ENCODE measurements at regions not wholly inside any gene's neighbourhood (a gene's known extent, or its start where the extent isn't known, plus 50 kb on each side); places are given as distances from the start of the nearest gene placed in this dataset.

GRCh38 chr5:114001076-114001475, 360.8 kb upstream of the KCNN2 start:
- TF ChIP-seq, protein P1, sequence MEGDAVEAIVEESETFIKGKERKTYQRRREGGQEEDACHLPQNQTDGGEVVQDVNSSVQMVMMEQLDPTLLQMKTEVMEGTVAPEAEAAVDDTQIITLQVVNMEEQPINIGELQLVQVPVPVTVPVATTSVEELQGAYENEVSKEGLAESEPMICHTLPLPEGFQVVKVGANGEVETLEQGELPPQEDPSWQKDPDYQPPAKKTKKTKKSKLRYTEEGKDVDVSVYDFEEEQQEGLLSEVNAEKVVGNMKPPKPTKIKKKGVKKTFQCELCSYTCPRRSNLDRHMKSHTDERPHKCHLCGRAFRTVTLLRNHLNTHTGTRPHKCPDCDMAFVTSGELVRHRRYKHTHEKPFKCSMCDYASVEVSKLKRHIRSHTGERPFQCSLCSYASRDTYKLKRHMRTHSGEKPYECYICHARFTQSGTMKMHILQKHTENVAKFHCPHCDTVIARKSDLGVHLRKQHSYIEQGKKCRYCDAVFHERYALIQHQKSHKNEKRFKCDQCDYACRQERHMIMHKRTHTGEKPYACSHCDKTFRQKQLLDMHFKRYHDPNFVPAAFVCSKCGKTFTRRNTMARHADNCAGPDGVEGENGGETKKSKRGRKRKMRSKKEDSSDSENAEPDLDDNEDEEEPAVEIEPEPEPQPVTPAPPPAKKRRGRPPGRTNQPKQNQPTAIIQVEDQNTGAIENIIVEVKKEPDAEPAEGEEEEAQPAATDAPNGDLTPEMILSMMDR (IDR thresholded peaks at IDR 0.05): no peak
- Mint-ChIP-seq H3K4me1 (ENCODE audit: unreplicated experiment) (no peaks in the 10 kb centered on the region), H3K36me3 (ENCODE audit: unreplicated experiment) (no peaks in the 10 kb centered on the region), H3K4me3 (ENCODE audit: unreplicated experiment) (no peak overlapping the region), H3K27me3 (ENCODE audit: unreplicated experiment) (peaks cover 35% of the 10 kb centered on the region), H3K27ac (ENCODE audit: unreplicated experiment) (no peak overlapping the region), H3K9me3 (ENCODE audit: unreplicated experiment) (no peaks in the 10 kb centered on the region)
- no peak for DNase-seq (ENCODE audit: extremely low spot score, unreplicated experiment)

GRCh38 chr5:114006582-114006981, 355.3 kb upstream of the KCNN2 start:
- Mint-ChIP-seq H3K9me3 (ENCODE audit: unreplicated experiment) (no peaks in the 10 kb centered on the region), H3K27ac (ENCODE audit: unreplicated experiment) (no peak overlapping the region), H3K4me1 (ENCODE audit: unreplicated experiment) (no peaks in the 10 kb centered on the region), H3K27me3 (ENCODE audit: unreplicated experiment) (no peaks in the 10 kb centered on the region), H3K36me3 (ENCODE audit: unreplicated experiment) (no peaks in the 10 kb centered on the region), H3K4me3 (ENCODE audit: unreplicated experiment) (no peak overlapping the region)
- TF ChIP-seq, protein P1 (IDR thresholded peaks at IDR 0.05): no peak
- DNase-seq (ENCODE audit: extremely low spot score, unreplicated experiment): no peak

DNA sequence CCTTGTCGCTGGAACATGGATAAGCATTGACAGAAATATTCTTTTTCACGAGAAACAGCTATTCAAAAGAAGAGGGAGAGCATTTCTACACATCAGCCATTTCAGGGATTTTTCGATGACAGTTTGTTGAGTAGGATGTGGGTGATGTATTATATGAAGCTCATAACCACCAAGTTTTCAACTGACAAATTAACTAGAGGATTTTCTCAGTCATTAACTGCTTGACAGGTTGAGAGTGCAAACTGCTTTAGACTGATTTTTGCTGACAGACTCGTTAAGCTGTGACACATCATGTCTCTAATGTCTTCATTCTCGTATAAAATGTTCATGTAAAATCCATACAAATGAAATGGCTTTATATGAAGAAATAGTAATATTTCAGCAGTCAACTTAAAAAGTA, 354.2 kb upstream of the KCNN2 start:
- H3K27me3 Mint-ChIP-seq (ENCODE audit: unreplicated experiment): no peaks in the 10 kb centered on the region
- no peaks in the 10 kb centered on the region for H3K36me3 Mint-ChIP-seq (ENCODE audit: unreplicated experiment)
- no peak overlapping the region for H3K4me3 Mint-ChIP-seq (ENCODE audit: unreplicated experiment)
- no peak overlapping the region for H3K27ac Mint-ChIP-seq (ENCODE audit: unreplicated experiment)
- TF ChIP-seq, protein P1 (IDR thresholded peaks at IDR 0.05): no peak
- no peaks in the 10 kb centered on the region for H3K9me3 Mint-ChIP-seq (ENCODE audit: unreplicated experiment)
- no peaks in the 10 kb centered on the region for H3K4me1 Mint-ChIP-seq (ENCODE audit: unreplicated experiment)
- no peak for DNase-seq (ENCODE audit: extremely low spot score, unreplicated experiment)

DNA sequence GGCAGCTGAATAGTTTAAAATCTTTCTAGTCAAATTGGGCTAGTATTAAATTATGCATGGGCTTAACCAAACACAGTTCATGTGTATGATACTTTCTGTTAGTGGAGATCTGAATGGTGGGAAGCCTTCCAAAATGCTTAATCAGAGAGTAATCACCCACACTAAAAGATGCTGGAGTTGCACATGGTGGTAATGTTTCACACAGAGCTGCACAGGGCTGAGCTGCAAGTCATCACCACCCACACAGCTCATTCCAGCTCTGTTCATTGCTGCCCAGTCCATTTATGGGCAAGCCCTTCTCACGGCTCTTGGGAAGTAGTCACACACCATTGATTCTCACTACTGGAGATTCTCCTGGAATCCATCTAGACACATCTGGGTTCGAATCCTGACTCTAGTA, 351.5 kb upstream of the KCNN2 start:
- Mint-ChIP-seq H3K27ac (ENCODE audit: unreplicated experiment) (no peak overlapping the region), H3K36me3 (ENCODE audit: unreplicated experiment) (no peaks in the 10 kb centered on the region), H3K4me3 (ENCODE audit: unreplicated experiment) (no peak overlapping the region), H3K9me3 (ENCODE audit: unreplicated experiment) (no peaks in the 10 kb centered on the region), H3K27me3 (ENCODE audit: unreplicated experiment) (no peaks in the 10 kb centered on the region), H3K4me1 (ENCODE audit: unreplicated experiment) (no peaks in the 10 kb centered on the region)
- TF ChIP-seq, protein P1 (IDR thresholded peaks at IDR 0.05): no peak
- DNase-seq (ENCODE audit: extremely low spot score, unreplicated experiment): no peak

GRCh38 chr5:114018186-114018585, 343.7 kb upstream of the KCNN2 start:
- Mint-ChIP-seq H3K9me3 (ENCODE audit: unreplicated experiment) (no peaks in the 10 kb centered on the region), H3K4me3 (ENCODE audit: unreplicated experiment) (no peak overlapping the region), H3K4me1 (ENCODE audit: unreplicated experiment) (no peaks in the 10 kb centered on the region), H3K27ac (ENCODE audit: unreplicated experiment) (no peak overlapping the region), H3K36me3 (ENCODE audit: unreplicated experiment) (no peaks in the 10 kb centered on the region), H3K27me3 (ENCODE audit: unreplicated experiment) (peaks cover 29% of the 10 kb centered on the region)
- DNase-seq (ENCODE audit: extremely low spot score, unreplicated experiment): no peak
- TF ChIP-seq, protein P1 (IDR thresholded peaks at IDR 0.05): peak; percentile 52

All from osteocyte (in vitro differentiated cells).